ENCODE measurements at regions not wholly inside any gene's neighbourhood (a gene's known extent, or its start where the extent isn't known, plus 50 kb on each side); places are given as distances from the start of the nearest gene placed in this dataset.

DNA sequence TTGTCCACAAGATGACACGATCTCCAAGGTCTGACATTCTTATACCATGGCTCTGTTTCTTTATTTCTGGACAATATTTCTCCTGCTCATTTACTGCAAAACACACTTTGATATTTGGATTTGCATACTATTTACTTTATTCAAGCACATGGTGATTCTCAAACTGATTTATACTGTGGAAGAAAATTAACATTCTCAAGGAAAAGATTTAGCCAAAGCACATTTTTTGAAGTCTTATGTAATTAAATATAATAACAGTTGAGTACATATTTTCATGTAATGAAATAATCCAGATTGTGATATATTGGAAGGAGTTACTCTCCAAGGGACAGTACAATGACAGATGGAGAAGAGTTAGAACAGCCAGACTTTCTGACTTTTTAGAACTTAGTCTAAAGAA lies 155.8 kb upstream of the CT83 start:
- H3K79me2 ChIP-seq (ENCODE audit: insufficient read depth, low read depth): no peaks in the 10 kb centered on the region
- no peak overlapping the region for H2AFZ ChIP-seq (ENCODE audit: low read depth)
- H3K27ac ChIP-seq: no peak overlapping the region
- H3K36me3 ChIP-seq (ENCODE audit: insufficient read depth): no peaks in the 10 kb centered on the region
- no peak overlapping the region for H3K4me3 ChIP-seq (IDR thresholded peaks at IDR 0.05; ENCODE audit: insufficient read depth, low read depth, low read length)
- no peaks in the 10 kb centered on the region for H3K27me3 ChIP-seq (ENCODE audit: insufficient read depth, low read depth)
- H3K9ac ChIP-seq: no peak overlapping the region
- no peaks in the 10 kb centered on the region for H4K20me1 ChIP-seq (ENCODE audit: insufficient read depth)
- TF ChIP-seq, protein P1, sequence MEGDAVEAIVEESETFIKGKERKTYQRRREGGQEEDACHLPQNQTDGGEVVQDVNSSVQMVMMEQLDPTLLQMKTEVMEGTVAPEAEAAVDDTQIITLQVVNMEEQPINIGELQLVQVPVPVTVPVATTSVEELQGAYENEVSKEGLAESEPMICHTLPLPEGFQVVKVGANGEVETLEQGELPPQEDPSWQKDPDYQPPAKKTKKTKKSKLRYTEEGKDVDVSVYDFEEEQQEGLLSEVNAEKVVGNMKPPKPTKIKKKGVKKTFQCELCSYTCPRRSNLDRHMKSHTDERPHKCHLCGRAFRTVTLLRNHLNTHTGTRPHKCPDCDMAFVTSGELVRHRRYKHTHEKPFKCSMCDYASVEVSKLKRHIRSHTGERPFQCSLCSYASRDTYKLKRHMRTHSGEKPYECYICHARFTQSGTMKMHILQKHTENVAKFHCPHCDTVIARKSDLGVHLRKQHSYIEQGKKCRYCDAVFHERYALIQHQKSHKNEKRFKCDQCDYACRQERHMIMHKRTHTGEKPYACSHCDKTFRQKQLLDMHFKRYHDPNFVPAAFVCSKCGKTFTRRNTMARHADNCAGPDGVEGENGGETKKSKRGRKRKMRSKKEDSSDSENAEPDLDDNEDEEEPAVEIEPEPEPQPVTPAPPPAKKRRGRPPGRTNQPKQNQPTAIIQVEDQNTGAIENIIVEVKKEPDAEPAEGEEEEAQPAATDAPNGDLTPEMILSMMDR (conservative IDR thresholded peaks at IDR 0.05; ENCODE audit: low read depth, low read length): no peak
- no peak overlapping the region for H3K4me2 ChIP-seq
- H3K4me1 ChIP-seq (ENCODE audit: low read depth, poor library complexity, severe bottlenecking): no peaks in the 10 kb centered on the region

GRCh38 chrX:116607776-116608175 lies 145.0 kb upstream of the CT83 start:
- no peak overlapping the region for H2AFZ ChIP-seq (ENCODE audit: low read depth)
- no peaks in the 10 kb centered on the region for H4K20me1 ChIP-seq (ENCODE audit: insufficient read depth)
- TF ChIP-seq, protein P1 (conservative IDR thresholded peaks at IDR 0.05; ENCODE audit: low read depth, low read length): no peak
- no peaks in the 10 kb centered on the region for H3K27me3 ChIP-seq (ENCODE audit: insufficient read depth, low read depth)
- no peak overlapping the region for H3K9ac ChIP-seq
- no peak overlapping the region for H3K4me2 ChIP-seq
- H3K4me3 ChIP-seq (IDR thresholded peaks at IDR 0.05; ENCODE audit: insufficient read depth, low read depth, low read length): no peak overlapping the region
- no peaks in the 10 kb centered on the region for H3K36me3 ChIP-seq (ENCODE audit: insufficient read depth)
- H3K4me1 ChIP-seq (ENCODE audit: low read depth, poor library complexity, severe bottlenecking): no peaks in the 10 kb centered on the region
- no peaks in the 10 kb centered on the region for H3K79me2 ChIP-seq (ENCODE audit: insufficient read depth, low read depth)
- H3K27ac ChIP-seq: no peak overlapping the region

DNA sequence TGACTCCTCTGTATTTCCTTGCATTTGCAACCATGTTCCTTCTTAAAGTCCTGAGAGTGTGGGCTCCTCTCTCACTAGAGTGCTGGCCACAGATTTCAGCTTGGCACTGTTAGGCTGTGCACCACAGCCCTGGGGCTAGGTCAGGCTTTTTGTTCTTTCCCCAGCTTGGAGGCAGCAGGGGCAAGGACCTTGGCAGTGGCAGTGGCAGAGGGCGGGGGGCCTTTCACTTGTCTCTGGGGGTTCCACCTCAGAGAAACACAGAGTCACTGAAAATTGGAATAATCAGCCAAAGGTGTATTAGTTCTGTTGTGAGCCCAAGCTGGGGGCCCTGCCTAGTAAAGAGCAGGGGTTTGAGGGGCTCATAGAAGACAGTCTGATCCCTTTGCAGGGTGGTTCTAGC lies 142.8 kb upstream of the CT83 start:
- Histone ChIP-seq H3K4me3 (IDR thresholded peaks at IDR 0.05; ENCODE audit: insufficient read depth, low read depth, low read length) (no peak overlapping the region), H3K27me3 (ENCODE audit: insufficient read depth, low read depth) (no peaks in the 10 kb centered on the region), H3K4me2 (no peak overlapping the region), H3K79me2 (ENCODE audit: insufficient read depth, low read depth) (no peaks in the 10 kb centered on the region), H3K27ac (no peak overlapping the region), H3K4me1 (ENCODE audit: low read depth, poor library complexity, severe bottlenecking) (no peaks in the 10 kb centered on the region), H3K9ac (no peak overlapping the region), H3K36me3 (ENCODE audit: insufficient read depth) (no peaks in the 10 kb centered on the region), H2AFZ (ENCODE audit: low read depth) (no peak overlapping the region), H4K20me1 (ENCODE audit: insufficient read depth) (no peaks in the 10 kb centered on the region)
- TF ChIP-seq, protein P1 (conservative IDR thresholded peaks at IDR 0.05; ENCODE audit: low read depth, low read length): no peak

DNA sequence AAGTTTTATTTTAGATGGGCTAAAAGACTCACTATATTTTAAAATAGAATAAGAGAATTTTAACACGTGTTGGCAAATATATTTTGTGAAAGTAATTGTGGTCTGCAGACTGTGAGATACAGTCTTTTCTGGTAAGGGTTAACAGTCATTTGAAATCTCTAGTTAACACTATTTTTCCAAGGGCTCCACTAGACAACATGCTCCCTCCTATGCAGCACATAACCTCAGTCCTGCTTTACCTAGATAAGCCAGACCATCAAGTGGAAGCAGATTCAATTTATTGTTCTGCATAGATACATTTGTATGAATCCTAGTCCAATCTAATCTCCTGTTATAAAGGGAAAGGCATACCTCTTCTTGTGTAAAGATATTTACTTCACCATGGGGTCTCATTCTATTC lies 133.2 kb upstream of the CT83 start:
- Histone ChIP-seq H3K79me2 (ENCODE audit: insufficient read depth, low read depth) (no peaks in the 10 kb centered on the region), H3K4me2 (no peak overlapping the region), H3K27me3 (ENCODE audit: insufficient read depth, low read depth) (no peaks in the 10 kb centered on the region), H3K36me3 (ENCODE audit: insufficient read depth) (no peaks in the 10 kb centered on the region), H4K20me1 (ENCODE audit: insufficient read depth) (no peaks in the 10 kb centered on the region), H3K9ac (no peak overlapping the region), H3K4me3 (IDR thresholded peaks at IDR 0.05; ENCODE audit: insufficient read depth, low read depth, low read length) (no peak overlapping the region), H2AFZ (ENCODE audit: low read depth) (no peak overlapping the region), H3K4me1 (ENCODE audit: low read depth, poor library complexity, severe bottlenecking) (no peaks in the 10 kb centered on the region), H3K27ac (no peak overlapping the region)
- TF ChIP-seq, protein P1 (conservative IDR thresholded peaks at IDR 0.05; ENCODE audit: low read depth, low read length): no peak
